Body of pancreas (tissue), 4 donors: ENCODE measurements at regions not wholly inside any gene's neighbourhood (a gene's known extent, or its start where the extent isn't known, plus 50 kb on each side); places are given as distances from the start of the nearest gene placed in this dataset.

Experiments used
- ATAC-seq: fragments of 150-250 bp; one replicate; pipeline ENCODE4 v1.9.1; 2016
- DNase-seq, 4 donors: peaks; one replicate each; pipeline ENCODE4 v3.0.0-alpha.2; 2019
- H3K27ac ChIP-seq, 4 donors: fragments of 200-600 bp; sonication (generic); 1 replicate in 3 of 4; 2 replicates in 1 of 4; pipeline versions ENCODE4 v1.5.1 to v1.6.1; 2016 to 2019; ENCODE audit warnings: mild to moderate bottlenecking in 1 of 4, mixed read lengths in 1 of 4, moderate library complexity in 1 of 4
- H3K27me3 ChIP-seq, 2 donors: fragments of 200-600 bp; sonication (generic); one replicate each; pipeline ENCODE4 v1.6.0; 2016; ENCODE audit warnings: mild to moderate bottlenecking in 1 of 2
- H3K36me3 ChIP-seq, 2 donors: fragments of 200-600 bp; sonication (generic); replicated peaks in 1 of 2; 2 replicates each; pipeline ENCODE4 v1.5.1; 2016; ENCODE audit warnings: low read depth in 2 of 2; ENCODE audit not compliant: insufficient read depth in 1 of 2
- H3K4me1 ChIP-seq: fragments of 200-600 bp; sonication (generic); one replicate; pipeline ENCODE4 v1.6.0; 2016
- H3K4me3 ChIP-seq, 2 donors: fragments of 200-600 bp; sonication (generic); 1 replicate in 1 of 2; 2 replicates in 1 of 2; pipeline ENCODE4 v1.5.1; 2016 to 2019
- H3K9me3 ChIP-seq, 3 donors: fragments of 200-600 bp; sonication (generic); 1 replicate in 2 of 3; 2 replicates in 1 of 3; pipeline ENCODE4 v1.5.1; 2016
- CTCF ChIP-seq, 7 experiments: fragments of 450-650 bp in 4 of 7; fragments of 200-600 bp in 3 of 7; sonication (generic) in 3 of 7; IDR thresholded peaks; one replicate each; pipeline ENCODE4 v1.5.1; 2016 to 2019; ENCODE audit warnings: antibody characterized with exemption in 7 of 7
- POLR2A ChIP-seq, 3 donors: fragments of 450-650 bp; IDR thresholded peaks; one replicate each; pipeline ENCODE4 v1.6.1; 2016; ENCODE audit warnings: antibody characterized with exemption in 3 of 3, mild to moderate bottlenecking in 2 of 3
- WGBS, 2 donors: methylation state at CpG; one replicate each; pipeline ENCODE4 v1.1.5; 2017; 5-methylcytosine and 5-hydroxymethylcytosine counted together
- intact Hi-C: fragments of 100-400 bp; cut with DNase I; formaldehyde crosslinking; loops from one replicate; pipeline ENCODE4 v1.15.1; 2023

- no peak for DNase-seq
These were observed 309.4 kb upstream of the TMTC1 start for GRCh38 chr12:30092983-30093617.

GRCh38 chr12:30090258-30090657 lies 306.5 kb upstream of the TMTC1 start:
- H3K9me3 ChIP-seq = no peaks in the 10 kb centered on the region
- ATAC-seq (no peak), DNase-seq (no peak)
- intact Hi-C loops = no loop called here
- H3K4me1 ChIP-seq = no peaks in the 10 kb centered on the region
- WGBS, 2 donors = 48 to 49% methylated on average over 2 of the region's 2 CpGs
- no peak overlapping the region for H3K27ac ChIP-seq
- no peak overlapping the region for H3K4me3 ChIP-seq
- TF ChIP-seq POLR2A (IDR thresholded peaks at IDR 0.05) (no peak), CTCF (IDR thresholded peaks at IDR 0.05) (no peak)
- no peaks in the 10 kb centered on the region for H3K36me3 ChIP-seq
- H3K27me3 ChIP-seq = no peaks in the 10 kb centered on the region

More at GRCh38 chr12:30092983-30093617, 309.4 kb upstream of the TMTC1 start:
- 58 to 66% methylated on average over 4 of the region's 4 CpGs for WGBS, 2 donors
- Histone ChIP-seq H3K36me3 (no peaks in the 10 kb centered on the region), H3K9me3 (no peaks in the 10 kb centered on the region), H3K27ac (no peak overlapping the region), H3K4me3 (no peak overlapping the region), H3K4me1 (no peaks in the 10 kb centered on the region), H3K27me3 (no peaks in the 10 kb centered on the region)
- intact Hi-C loops = no loop called here
- TF ChIP-seq POLR2A (IDR thresholded peaks at IDR 0.05) (no peak), CTCF (IDR thresholded peaks at IDR 0.05) (no peak)
- ATAC-seq = no peak

- WGBS, 2 donors = 34 to 41% methylated on average over 3 of the region's 3 CpGs
- ATAC-seq = no peak
- Histone ChIP-seq H3K27ac (no peak overlapping the region), H3K4me3 (no peak overlapping the region), H3K27me3 (no peaks in the 10 kb centered on the region), H3K4me1 (no peaks in the 10 kb centered on the region), H3K9me3 (no peaks in the 10 kb centered on the region), H3K36me3 (no peaks in the 10 kb centered on the region)
- intact Hi-C loops = no loop called here
- DNase-seq = no peak
- TF ChIP-seq CTCF (IDR thresholded peaks at IDR 0.05) = no peak
- no peak for TF ChIP-seq POLR2A (IDR thresholded peaks at IDR 0.05)
These were observed 304.7 kb upstream of the TMTC1 start for GRCh38 chr12:30088259-30088995.

- 42 to 44% methylated on average over 3 of the region's 3 CpGs for WGBS, 2 donors
- Histone ChIP-seq H3K36me3 (no peaks in the 10 kb centered on the region), H3K4me1 (no peaks in the 10 kb centered on the region), H3K4me3 (no peak overlapping the region), H3K27me3 (no peaks in the 10 kb centered on the region), H3K9me3 (no peaks in the 10 kb centered on the region), H3K27ac (no peak overlapping the region)
- ATAC-seq = no peak
- intact Hi-C loops = no loop called here
- TF ChIP-seq POLR2A (IDR thresholded peaks at IDR 0.05) (no peak), CTCF (IDR thresholded peaks at IDR 0.05) (no peak)
- DNase-seq = no peak
These were observed 298.6 kb upstream of the TMTC1 start for GRCh38 chr12:30082381-30082780.

GRCh38 chr12:30074916-30075315 lies 291.2 kb upstream of the TMTC1 start:
- no peaks in the 10 kb centered on the region for H3K27me3 ChIP-seq
- TF ChIP-seq CTCF (IDR thresholded peaks at IDR 0.05) = no peak
- ATAC-seq = no peak
- WGBS, 2 donors = 50 to 74% methylated on average over 1 of the region's 1 CpG
- no peaks in the 10 kb centered on the region for H3K9me3 ChIP-seq
- intact Hi-C loops = no loop called here
- no peaks in the 10 kb centered on the region for H3K36me3 ChIP-seq
- no peak for DNase-seq
- H3K4me1 ChIP-seq = no peaks in the 10 kb centered on the region
- H3K4me3 ChIP-seq = no peak overlapping the region
- no peak overlapping the region for H3K27ac ChIP-seq
